Spleen (tissue), 11 donors: ENCODE measurements at regions not wholly inside any gene's neighbourhood (a gene's known extent, or its start where the extent isn't known, plus 50 kb on each side); places are given as distances from the start of the nearest gene placed in this dataset.

Experiments
- DNase-seq: peaks from one replicate; pipeline ENCODE4 v3.0.0-alpha.2; 2020
- H3K27ac ChIP-seq, 8 donors: fragments of 200-600 bp; sonication (generic) in 7 of 8; 1 replicate in 4 of 8; 2 replicates in 4 of 8; pipeline versions ENCODE4 v1.5.0 to v1.8.0; 2016 to 2021; ENCODE audit warnings: inconsistent platforms in 4 of 8, mild to moderate bottlenecking in 4 of 8, moderate library complexity in 1 of 8
- H3K27me3 ChIP-seq, 7 donors: fragments of 200-600 bp; sonication (generic) in 6 of 7; replicated peaks in 1 of 7; 1 replicate in 4 of 7; 2 replicates in 3 of 7; pipeline versions ENCODE4 v1.5.0 to v1.8.0; 2016 to 2021; ENCODE audit warnings: inconsistent platforms in 3 of 7, mild to moderate bottlenecking in 1 of 7
- H3K36me3 ChIP-seq, 6 donors: fragments of 200-600 bp; sonication (generic) in 5 of 6; 1 replicate in 4 of 6; 2 replicates in 2 of 6; pipeline versions ENCODE4 v1.5.0 to v1.8.0; 2016 to 2021; ENCODE audit warnings: inconsistent platforms in 2 of 6
- H3K4me1 ChIP-seq, 6 donors: fragments of 200-600 bp; sonication (generic) in 5 of 6; 1 replicate in 3 of 6; 2 replicates in 3 of 6; pipeline versions ENCODE4 v1.5.0 to v1.8.0; 2016 to 2021; ENCODE audit warnings: inconsistent platforms in 3 of 6
- H3K4me3 ChIP-seq, 8 donors: fragments of 200-600 bp; sonication (generic) in 7 of 8; 1 replicate in 4 of 8; 2 replicates in 4 of 8; pipeline versions ENCODE4 v1.5.0 to v1.8.0; 2016 to 2021; ENCODE audit warnings: inconsistent platforms in 4 of 8, mild to moderate bottlenecking in 4 of 8, moderate library complexity in 2 of 8
- H3K9me3 ChIP-seq, 8 donors: fragments of 200-600 bp; sonication (generic) in 7 of 8; 1 replicate in 4 of 8; 2 replicates in 4 of 8; pipeline versions ENCODE4 v1.5.0 to v1.8.0; 2016 to 2021; ENCODE audit warnings: inconsistent platforms in 4 of 8
- CTCF ChIP-seq, 11 experiments: fragments of 200-600 bp in 7 of 11; fragments of 450-650 bp in 4 of 11; sonication (generic) in 4 of 11; IDR thresholded peaks in 8 of 11; conservative IDR thresholded peaks in 3 of 11; 1 replicate in 7 of 11; 2 replicates in 4 of 11; pipeline versions ENCODE4 v1.4.0 to v1.8.0; 2016 to 2021; ENCODE audit warnings: antibody characterized with exemption in 11 of 11, inconsistent platforms in 4 of 11, mild to moderate bottlenecking in 1 of 11
- POLR2A ChIP-seq, 3 donors: fragments of 450-650 bp; IDR thresholded peaks; one replicate each; pipeline ENCODE4 v1.5.1; 2017; ENCODE audit warnings: antibody characterized with exemption in 3 of 3, mild to moderate bottlenecking in 1 of 3
- POLR2AphosphoS5 ChIP-seq, 3 donors: sonication (generic); formaldehyde crosslinking; IDR thresholded peaks; one replicate each; pipeline ENCODE4 v1.5.1; 2017; ENCODE audit warnings: antibody characterized with exemption in 3 of 3
- WGBS, 5 donors: extraction: QIAGEN DNeasy Blood & Tissue Kit in 3 of 5; methylation state at CpG; one replicate each; pipeline versions ENCODE4 v1.1.5 to v1.1.7; 2013 to 2018; 5-methylcytosine and 5-hydroxymethylcytosine counted together
- intact Hi-C: fragments of 100-400 bp; cut with DNase I; formaldehyde crosslinking; loops from one replicate; pipeline ENCODE4 v1.15.0; 2023; ENCODE audit warnings: low total_unique reads
- donor health status: healthy with polysubstance abuse.
- donor health status: DM: no; HTN: no; CAD: no; lungs with moderate emphysema.
- donor health status: DM: no; HTN: no; CAD: no.
- donor health status: Bipolar disorder and iron deficiency.
- donor health status: healthy.
- donor health status: DM: no; HTN: no; CAD: no.
- donor health status: DM: yes; HTN: yes; CAD: no.

GRCh38 chr12:5168148-5168547 lies 124.5 kb downstream of the KCNA5 start:
- no peak for DNase-seq
- H3K4me1 ChIP-seq, result peaks cover 0 to 5% (median 0%) of the 10 kb centered on the region in 6 donors
- no peak overlapping the region for H3K4me3 ChIP-seq
- intact Hi-C loops, result no loop called here
- WGBS, 5 donors, result 84 to 93% (median 89%) methylated on average over 5 of the region's 5 CpGs
- TF ChIP-seq POLR2AphosphoS5 (IDR thresholded peaks at IDR 0.05), result no peak
- TF ChIP-seq POLR2A (IDR thresholded peaks at IDR 0.05), result no peak
- TF ChIP-seq CTCF (IDR thresholded peaks at IDR 0.05 in 8 of 11, conservative IDR thresholded peaks at IDR 0.05 in 3 of 11), result no peak
- H3K27ac ChIP-seq, result no peak overlapping the region
- H3K27me3 ChIP-seq, result peaks cover 0 to 29% (median 0%) of the 10 kb centered on the region in 7 donors
- H3K36me3 ChIP-seq, result no peaks in the 10 kb centered on the region
- H3K9me3 ChIP-seq, result no peaks in the 10 kb centered on the region

GRCh38 chr12:5170844-5171243 lies 127.2 kb downstream of the KCNA5 start:
- no peak overlapping the region for H3K4me3 ChIP-seq
- no peak overlapping the region for H3K27ac ChIP-seq
- intact Hi-C loops, result no loop called here
- H3K36me3 ChIP-seq, result no peaks in the 10 kb centered on the region
- H3K27me3 ChIP-seq, result peaks cover 0 to 35% (median 0%) of the 10 kb centered on the region in 7 donors
- TF ChIP-seq POLR2AphosphoS5 (IDR thresholded peaks at IDR 0.05), result no peak
- H3K4me1 ChIP-seq, result peaks cover 0 to 10% (median 0%) of the 10 kb centered on the region in 6 donors
- WGBS, 5 donors, result 61 to 76% (median 64%) methylated on average over 5 of the region's 5 CpGs
- DNase-seq, result no peak
- peaks cover 0 to 4% (median 0%) of the 10 kb centered on the region in 8 donors for H3K9me3 ChIP-seq

GRCh38 chr12:5171701-5172100 lies 128.0 kb downstream of the KCNA5 start:
- Histone ChIP-seq H3K9me3 (peaks cover 0 to 4% (median 0%) of the 10 kb centered on the region in 8 donors), H3K27me3 (peaks cover 0 to 35% (median 0%) of the 10 kb centered on the region in 7 donors), H3K36me3 (no peaks in the 10 kb centered on the region), H3K27ac (no peak overlapping the region), H3K4me3 (no peak overlapping the region), H3K4me1 (peaks cover 0 to 10% (median 0%) of the 10 kb centered on the region in 6 donors)
- intact Hi-C loops, result no loop called here
- no peak for DNase-seq
- 19 to 33% (median 24%) methylated on average over 5 of the region's 5 CpGs for WGBS, 5 donors
- TF ChIP-seq POLR2A (IDR thresholded peaks at IDR 0.05), result no peak
- TF ChIP-seq CTCF (IDR thresholded peaks at IDR 0.05 in 8 of 11, conservative IDR thresholded peaks at IDR 0.05 in 3 of 11), result peak in 8 of 11 experiments; percentile 10 to 50 (median 41)
- no peak for TF ChIP-seq POLR2AphosphoS5 (IDR thresholded peaks at IDR 0.05)

- intact Hi-C loops, result no loop called here
- 62 to 74% (median 71%) methylated on average over 10 of the region's 10 CpGs for WGBS, 5 donors
- Histone ChIP-seq H3K9me3 (peaks cover 0 to 4% (median 0%) of the 10 kb centered on the region in 8 donors), H3K4me3 (no peak overlapping the region), H3K27ac (no peak overlapping the region), H3K36me3 (no peaks in the 10 kb centered on the region), H3K4me1 (peaks cover 0 to 10% (median 0%) of the 10 kb centered on the region in 6 donors), H3K27me3 (peaks cover 0 to 35% (median 0%) of the 10 kb centered on the region in 7 donors)
- TF ChIP-seq POLR2AphosphoS5 (IDR thresholded peaks at IDR 0.05) (no peak), CTCF (IDR thresholded peaks at IDR 0.05 in 8 of 11, conservative IDR thresholded peaks at IDR 0.05 in 3 of 11) (no peak), POLR2A (IDR thresholded peaks at IDR 0.05) (no peak)
- no peak for DNase-seq
Measured at GRCh38 chr12:5172886-5173285, 129.2 kb downstream of the KCNA5 start.
